A549 (cell line): ENCODE measurements at regions not wholly inside any gene's neighbourhood (a gene's known extent, or its start where the extent isn't known, plus 50 kb on each side); places are given as distances from the start of the nearest gene placed in this dataset.

ENCODE experiments used
- ATAC-seq, 2 experiments: fragments of 200-7000 bp in 1 of 2; fragments of >200 bp in 1 of 2; cut with Nextera tagmentation in 1 of 2; cut with Tn5 transposase in 1 of 2; 3 replicates each; pipeline versions ENCODE4 v1.8.0 to v1.9.1; 2018 to 2020; ENCODE audit warnings: mild to moderate bottlenecking in 1 of 2, moderate library complexity in 1 of 2
- CTCF ChIA-PET: fragments of 300-600 bp; sonication (Branson Sonifier 250); formaldehyde crosslinking; extraction: SDS; loops from one replicate; lab custom pipeline; 2021; ENCODE audit warnings: antibody characterized with exemption, inconsistent platforms; lab: Yijun Ruan, JAX
- POLR2A ChIA-PET: fragments of 350-600 bp; formaldehyde crosslinking; extraction: SDS; loops from one replicate; lab custom pipeline; 2021; ENCODE audit warnings: antibody characterized with exemption, inconsistent platforms; lab: Yijun Ruan, JAX
- DNase-seq, 2 experiments: peaks; one replicate each; pipeline versions ENCODE4 v3.0.0 to v3.0.0-alpha.2; 2011 to 2016; ENCODE audit warnings: low read depth in 1 of 2, low spot score in 1 of 2
- FAIRE-seq: peaks from 2 replicates; lab custom pipeline; 2011; peaks lifted over from hg19 to GRCh38; lab: Jason Lieb, UNC
- H3K27ac ChIP-seq, 2 experiments: fragments of >200 bp; sonication (Bioruptor Twin); formaldehyde crosslinking; 3 replicates each; pipeline ENCODE4 v1.5.1; 2016 to 2017
- H3K4me1 ChIP-seq: fragments of >200 bp; sonication (Bioruptor Twin); formaldehyde crosslinking; 3 replicates; pipeline ENCODE4 v1.6.1; 2016
- H3K4me2 ChIP-seq: fragments of >200 bp; sonication (Bioruptor Twin); formaldehyde crosslinking; 3 replicates; pipeline ENCODE4 v1.6.1; 2016
- H3K4me3 ChIP-seq: fragments of >200 bp; sonication (Bioruptor Twin); formaldehyde crosslinking; 3 replicates; pipeline ENCODE4 v1.5.1; 2016
- H3K9me3 ChIP-seq: fragments of >200 bp; sonication (Bioruptor Twin); formaldehyde crosslinking; 3 replicates; pipeline ENCODE4 v1.6.1; 2016
- ESRRA ChIP-seq: fragments of 150-350 bp; IDR thresholded peaks from 2 replicates; pipeline ENCODE4 v1.6.1; 2014; ENCODE audit warnings: mild to moderate bottlenecking, low read length, borderline replicate concordance
- HMGXB4 ChIP-seq: fragments of 250-450 bp; sonication (Bioruptor Pico); IDR thresholded peaks from 2 replicates; pipeline ENCODE4 v1.5.0; 2021; ENCODE audit warnings: mild to moderate bottlenecking, moderate library complexity, borderline replicate concordance
- HOXB5 ChIP-seq: fragments of 250-450 bp; sonication (Bioruptor Pico); IDR thresholded peaks from 2 replicates; pipeline ENCODE4 v1.5.0; 2020; ENCODE audit warnings: mild to moderate bottlenecking, moderate library complexity
- POLR2AphosphoS2 ChIP-seq: conservative IDR thresholded peaks from 2 replicates; pipeline ENCODE4 v1.6.1; 2012; ENCODE audit warnings: low read length, improper control_type of control experiment, inconsistent platforms
- RARB ChIP-seq: fragments of 250-450 bp; sonication (Bioruptor Pico); IDR thresholded peaks from 2 replicates; pipeline ENCODE4 v1.8.0; 2021; ENCODE audit warnings: mild to moderate bottlenecking, moderate library complexity
- RCOR1 ChIP-seq: fragments of 150-350 bp; IDR thresholded peaks from 2 replicates; pipeline ENCODE4 v1.6.1; 2014; ENCODE audit warnings: antibody characterized with exemption, low read length, low read depth
- RFX5 ChIP-seq: fragments of 450-650 bp; IDR thresholded peaks from 2 replicates; pipeline ENCODE4 v1.7.1; 2014; ENCODE audit warnings: antibody characterized with exemption, mild to moderate bottlenecking, moderate library complexity
- RNF2 ChIP-seq: fragments of 200-600 bp; sonication (generic); IDR thresholded peaks from 2 replicates; pipeline ENCODE4 v1.6.1; 2016; ENCODE audit warnings: low read depth, mild to moderate bottlenecking, antibody characterized with exemption, moderate library complexity, borderline replicate concordance
- SMC3 ChIP-seq: fragments of >200 bp; sonication (Bioruptor Twin); formaldehyde crosslinking; IDR thresholded peaks from 3 replicates; pipeline ENCODE4 v1.6.1; 2018; ENCODE audit warnings: inconsistent platforms
- ZSCAN20 ChIP-seq: fragments of 250-450 bp; sonication (Bioruptor Pico); IDR thresholded peaks from 2 replicates; pipeline ENCODE4 v1.8.0; 2022; ENCODE audit warnings: mild to moderate bottlenecking, moderate library complexity
- WGBS: methylation state at CpG from one replicate; pipeline ENCODE4 v1.1.6; 2017; ENCODE audit errors: missing lambda C conversion rate; 5-methylcytosine and 5-hydroxymethylcytosine counted together
- TF ChIP-seq, protein P1 (sequence below): fragments of 250-450 bp; sonication (Bioruptor Pico); IDR thresholded peaks from 2 replicates; pipeline ENCODE4 v1.5.0; 2020; ENCODE audit warnings: low read depth, mild to moderate bottlenecking, moderate library complexity
- TF ChIP-seq, protein P2 (sequence below): IDR thresholded peaks from 2 replicates; pipeline ENCODE4 v1.6.1; 2012
- TF ChIP-seq, protein P3 (sequence below): fragments of >200 bp; sonication (Bioruptor Twin); formaldehyde crosslinking; IDR thresholded peaks from 3 replicates; pipeline ENCODE4 v1.6.1; 2016

DNA sequence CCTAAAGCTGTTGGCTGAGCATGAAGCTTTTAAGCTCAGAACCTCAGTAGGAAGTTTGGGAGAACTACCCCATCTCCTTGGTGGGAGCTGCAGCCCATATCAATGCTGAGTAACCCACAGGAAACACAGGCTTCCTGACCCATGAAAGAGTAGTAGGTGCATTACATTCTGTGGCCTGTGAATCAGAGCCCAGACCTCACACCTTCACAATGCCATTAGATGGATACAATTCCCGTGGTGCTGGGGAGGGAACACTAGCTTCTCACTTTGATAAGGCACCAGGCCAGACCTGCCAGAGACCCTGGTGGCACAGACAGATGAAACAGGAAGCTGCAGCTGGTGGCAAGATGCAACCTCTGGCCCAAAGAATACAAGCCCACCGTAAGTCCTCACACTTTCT is 308.8 kb downstream of the NPHP4 start:
- Histone ChIP-seq H3K9me3 (no peaks in the 10 kb centered on the region), H3K27ac (no peak overlapping the region), H3K4me2 (no peak overlapping the region), H3K4me1 (no peaks in the 10 kb centered on the region), H3K4me3 (no peak overlapping the region)
- POLR2A ChIA-PET: no interaction called here
- TF ChIP-seq, protein P1, sequence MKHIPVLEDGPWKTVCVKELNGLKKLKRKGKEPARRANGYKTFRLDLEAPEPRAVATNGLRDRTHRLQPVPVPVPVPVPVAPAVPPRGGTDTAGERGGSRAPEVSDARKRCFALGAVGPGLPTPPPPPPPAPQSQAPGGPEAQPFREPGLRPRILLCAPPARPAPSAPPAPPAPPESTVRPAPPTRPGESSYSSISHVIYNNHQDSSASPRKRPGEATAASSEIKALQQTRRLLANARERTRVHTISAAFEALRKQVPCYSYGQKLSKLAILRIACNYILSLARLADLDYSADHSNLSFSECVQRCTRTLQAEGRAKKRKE (CRISPR knock-in tag): no peak
- TF ChIP-seq RCOR1 (no peak), RNF2 (no peak), HMGXB4 (CRISPR knock-in tag) (no peak), HOXB5 (CRISPR knock-in tag) (no peak), POLR2AphosphoS2 (no peak), SMC3 (no peak), RARB (CRISPR knock-in tag) (no peak), ZSCAN20 (CRISPR knock-in tag) (no peak), ESRRA (no peak)
- TF ChIP-seq, protein P2, sequence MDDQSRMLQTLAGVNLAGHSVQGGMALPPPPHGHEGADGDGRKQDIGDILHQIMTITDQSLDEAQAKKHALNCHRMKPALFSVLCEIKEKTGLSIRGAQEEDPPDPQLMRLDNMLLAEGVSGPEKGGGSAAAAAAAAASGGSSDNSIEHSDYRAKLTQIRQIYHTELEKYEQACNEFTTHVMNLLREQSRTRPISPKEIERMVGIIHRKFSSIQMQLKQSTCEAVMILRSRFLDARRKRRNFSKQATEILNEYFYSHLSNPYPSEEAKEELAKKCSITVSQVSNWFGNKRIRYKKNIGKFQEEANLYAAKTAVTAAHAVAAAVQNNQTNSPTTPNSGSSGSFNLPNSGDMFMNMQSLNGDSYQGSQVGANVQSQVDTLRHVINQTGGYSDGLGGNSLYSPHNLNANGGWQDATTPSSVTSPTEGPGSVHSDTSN: no peak
- WGBS: 60% methylated on average over 1 of the region's 2 CpGs
- ATAC-seq (no peak), FAIRE-seq (no peak), DNase-seq (no peak)
- CTCF ChIA-PET: interaction anchor here (0.9 kb wide), 1 partner anchor 293 kb away, joined by 3 read pairs; no protein-coding TSS in a partner anchor

DNA sequence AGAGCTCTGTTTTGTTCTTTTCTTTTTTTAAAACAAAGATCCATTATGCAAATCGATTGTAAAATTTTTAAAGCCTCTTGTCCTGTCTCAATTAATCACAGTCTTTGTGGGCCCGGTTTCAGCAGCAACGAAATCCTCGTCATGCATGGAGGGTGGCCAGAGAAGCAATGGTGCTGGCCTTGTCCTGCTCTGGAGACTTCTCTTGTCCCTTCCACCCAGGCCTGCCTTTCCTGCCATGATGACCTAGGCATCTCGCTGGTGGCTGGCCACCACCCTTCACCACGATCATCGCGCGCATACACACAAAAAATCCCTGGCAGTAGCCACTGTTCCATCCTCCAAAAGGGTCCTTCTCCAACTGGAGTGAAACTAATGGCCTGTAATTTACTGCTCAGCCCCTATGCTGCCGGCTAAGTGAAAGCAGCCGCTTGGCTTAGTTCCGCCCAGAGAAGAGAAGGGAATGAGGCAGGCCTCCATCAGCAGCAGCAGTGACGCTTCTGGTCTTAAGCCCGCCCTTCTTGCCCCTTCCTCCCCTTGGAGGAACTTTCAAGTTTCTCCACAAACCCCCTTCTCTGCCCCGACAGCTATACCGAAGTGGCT is 309.5 kb downstream of the NPHP4 start:
- POLR2A ChIA-PET: no interaction called here
- no peak for ATAC-seq
- CTCF ChIA-PET: interaction anchor here (1.3 kb wide), 1 partner anchor 35 kb away, joined by 3 read pairs; no protein-coding TSS in a partner anchor

More for the DNA sequence above, 309.5 kb downstream of the NPHP4 start:
- no peak for DNase-seq
- Histone ChIP-seq H3K9me3 (no peaks in the 10 kb centered on the region), H3K4me3 (no peak overlapping the region), H3K27ac (no peak overlapping the region), H3K4me1 (no peaks in the 10 kb centered on the region), H3K4me2 (no peak overlapping the region)
- 35% methylated on average over 16 of the region's 16 CpGs for WGBS
- TF ChIP-seq HMGXB4 (CRISPR knock-in tag) (no peak), RFX5 (no peak)
- TF ChIP-seq, protein P3, sequence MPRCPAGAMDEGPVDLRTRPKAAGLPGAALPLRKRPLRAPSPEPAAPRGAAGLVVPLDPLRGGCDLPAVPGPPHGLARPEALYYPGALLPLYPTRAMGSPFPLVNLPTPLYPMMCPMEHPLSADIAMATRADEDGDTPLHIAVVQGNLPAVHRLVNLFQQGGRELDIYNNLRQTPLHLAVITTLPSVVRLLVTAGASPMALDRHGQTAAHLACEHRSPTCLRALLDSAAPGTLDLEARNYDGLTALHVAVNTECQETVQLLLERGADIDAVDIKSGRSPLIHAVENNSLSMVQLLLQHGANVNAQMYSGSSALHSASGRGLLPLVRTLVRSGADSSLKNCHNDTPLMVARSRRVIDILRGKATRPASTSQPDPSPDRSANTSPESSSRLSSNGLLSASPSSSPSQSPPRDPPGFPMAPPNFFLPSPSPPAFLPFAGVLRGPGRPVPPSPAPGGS: no peak
- no peak for FAIRE-seq
